H1 (cell line): ENCODE measurements at regions not wholly inside any gene's neighbourhood (a gene's known extent, or its start where the extent isn't known, plus 50 kb on each side); places are given as distances from the start of the nearest gene placed in this dataset.

ENCODE experiments used
- CTCF ChIA-PET: fragments of 300-600 bp; sonication (Branson Sonifier 250); formaldehyde crosslinking; loops from one replicate; lab custom pipeline; 2021; ENCODE audit not compliant: partially characterized antibody; lab: Charles Lee
- POLR2A ChIA-PET: fragments of 300-600 bp; sonication (Branson Sonifier 250); formaldehyde crosslinking; loops from one replicate; lab custom pipeline; 2021; ENCODE audit warnings: inconsistent platforms; ENCODE audit not compliant: partially characterized antibody; lab: Charles Lee
- DNase-seq, 2 experiments: peaks; one replicate each; pipeline versions ENCODE4 v3.0.0 to v3.0.0-alpha.2; 2010 to 2022; ENCODE audit warnings: low spot score in 2 of 2, low read depth in 1 of 2, mixed read lengths in 1 of 2
- FAIRE-seq: peaks from 2 replicates; lab custom pipeline; 2011; peaks lifted over from hg19 to GRCh38; lab: Jason Lieb, UNC
- H2AFZ ChIP-seq: 2 replicates; pipeline ENCODE4 v1.8.1; 2012; ENCODE audit warnings: low read length, inconsistent platforms
- H2AK5ac ChIP-seq: 2 replicates; pipeline ENCODE4 v1.6.1; 2013; ENCODE audit warnings: low read depth, low read length
- H2BK120ac ChIP-seq: replicated peaks from 2 replicates; pipeline ENCODE3; 2013; ENCODE audit warnings: low read depth, low read length, inconsistent platforms
- H2BK12ac ChIP-seq: 2 replicates; pipeline ENCODE4 v1.6.1; 2013; ENCODE audit warnings: low read depth, low read length
- H2BK15ac ChIP-seq: 2 replicates; pipeline ENCODE4 v1.6.1; 2013; ENCODE audit warnings: low read length
- H2BK20ac ChIP-seq: 2 replicates; pipeline ENCODE4 v1.6.1; 2013; ENCODE audit warnings: low read length
- H2BK5ac ChIP-seq: 2 replicates; pipeline ENCODE4 v1.6.1; 2013; ENCODE audit warnings: low read depth, low read length
- H3K14ac ChIP-seq: 2 replicates; pipeline ENCODE4 v1.6.1; 2013; ENCODE audit warnings: inconsistent platforms; ENCODE audit not compliant: insufficient read length
- H3K18ac ChIP-seq: 2 replicates; pipeline ENCODE4 v1.6.1; 2013; ENCODE audit warnings: low read length; ENCODE audit errors: extremely low read depth
- H3K23ac ChIP-seq: 2 replicates; pipeline ENCODE4 v1.6.1; 2013; ENCODE audit warnings: inconsistent platforms; ENCODE audit not compliant: insufficient read length
- H3K23me2 ChIP-seq: 2 replicates; pipeline ENCODE4 v1.6.1; 2013; ENCODE audit warnings: low read depth, low read length
- H3K27ac ChIP-seq: 2 replicates; pipeline ENCODE4 v1.6.1; 2011; ENCODE audit warnings: low read depth, low read length, inconsistent platforms
- H3K27me3 ChIP-seq, 4 experiments: replicated peaks in 1 of 4; 1 replicate in 1 of 4; 2 replicates in 3 of 4; pipeline versions ENCODE4 v1.6.1 to v1.8.1; 2011 to 2013; ENCODE audit warnings: low read length in 3 of 4, mild to moderate bottlenecking in 3 of 4, inconsistent platforms in 2 of 4, mixed read lengths in 2 of 4, moderate library complexity in 1 of 4; ENCODE audit not compliant: control insufficient read depth in 3 of 4, insufficient read depth in 3 of 4; ENCODE audit errors: extremely low read depth in 1 of 4
- H3K36me3 ChIP-seq, 4 experiments: 2 replicates each; pipeline versions ENCODE4 v1.6.1 to v1.8.1; 2011 to 2013; ENCODE audit warnings: mild to moderate bottlenecking in 4 of 4, low read length in 3 of 4, moderate library complexity in 2 of 4, control low read depth in 1 of 4, inconsistent platforms in 1 of 4; ENCODE audit not compliant: insufficient read depth in 4 of 4, control insufficient read depth in 2 of 4
- H3K4ac ChIP-seq: replicated peaks from 2 replicates; pipeline ENCODE3; 2013; ENCODE audit warnings: low read length, low read depth, mixed read lengths, inconsistent platforms; ENCODE audit not compliant: insufficient read length
- H3K4me1 ChIP-seq, 4 experiments: replicated peaks in 1 of 4; 1 replicate in 1 of 4; 2 replicates in 3 of 4; pipeline versions ENCODE4 v1.6.1 to v1.8.1; 2011 to 2013; ENCODE audit warnings: low read length in 3 of 4, inconsistent platforms in 2 of 4, mixed read lengths in 1 of 4; ENCODE audit not compliant: insufficient read depth in 4 of 4, control insufficient read depth in 3 of 4
- H3K4me2 ChIP-seq, 2 experiments: 2 replicates each; pipeline versions ENCODE4 v1.6.1 to v1.8.1; 2011 to 2013; ENCODE audit warnings: low read depth in 2 of 2, low read length in 2 of 2, control low read depth in 1 of 2, inconsistent platforms in 1 of 2, mild to moderate bottlenecking in 1 of 2; ENCODE audit not compliant: insufficient read depth in 1 of 2
- H3K4me3 ChIP-seq, 4 experiments: fragments of 200-600, 300-600 bp in 1 of 4; sonication (generic), shearing (Covaris generic), sonication (Bioruptor Twin) in 1 of 4; 2 replicates each; pipeline versions ENCODE4 v1.5.1 to v1.8.1; 2011 to 2016; ENCODE audit warnings: low read length in 4 of 4, low read depth in 3 of 4, control low read depth in 2 of 4, inconsistent platforms in 2 of 4, mild to moderate bottlenecking in 2 of 4, mixed read lengths in 1 of 4, moderate library complexity in 1 of 4; ENCODE audit not compliant: insufficient read depth in 2 of 4; ENCODE audit errors: extremely low read depth in 1 of 4
- H3K56ac ChIP-seq: replicated peaks from 2 replicates; pipeline ENCODE3; 2013; ENCODE audit warnings: low read depth, mild to moderate bottlenecking, mixed read lengths, low read length, inconsistent platforms; ENCODE audit not compliant: insufficient read length
- H3K79me1 ChIP-seq: 2 replicates; pipeline ENCODE4 v1.6.1; 2013; ENCODE audit warnings: low read depth, low read length, control low read depth
- H3K79me2 ChIP-seq, 2 experiments: 2 replicates each; pipeline versions ENCODE4 v1.6.1 to v1.8.1; 2012 to 2013; ENCODE audit warnings: low read length in 2 of 2, mild to moderate bottlenecking in 2 of 2, inconsistent platforms in 1 of 2; ENCODE audit not compliant: insufficient read depth in 2 of 2, control insufficient read depth in 1 of 2
- H3K9ac ChIP-seq, 4 experiments: replicated peaks in 1 of 4; 1 replicate in 1 of 4; 2 replicates in 3 of 4; pipeline versions ENCODE4 v1.6.1 to v1.8.1; 2011 to 2013; ENCODE audit warnings: low read depth in 3 of 4, low read length in 3 of 4, control low read depth in 2 of 4, mild to moderate bottlenecking in 2 of 4, moderate library complexity in 2 of 4, inconsistent platforms in 1 of 4; ENCODE audit errors: extremely low read depth in 1 of 4
- H3K9me3 ChIP-seq, 2 experiments: 2 replicates each; pipeline versions ENCODE4 v1.6.1 to v1.8.1; 2012 to 2013; ENCODE audit warnings: mild to moderate bottlenecking in 2 of 2, moderate library complexity in 2 of 2, control low read depth in 1 of 2, inconsistent platforms in 1 of 2, low read depth in 1 of 2, low read length in 1 of 2, mixed read lengths in 1 of 2; ENCODE audit not compliant: insufficient read depth in 2 of 2
- H4K20me1 ChIP-seq, 2 experiments: replicated peaks in 1 of 2; 2 replicates each; pipeline versions ENCODE3 to v1.8.1; 2011 to 2013; ENCODE audit warnings: inconsistent platforms in 2 of 2, low read length in 2 of 2, mild to moderate bottlenecking in 1 of 2; ENCODE audit not compliant: insufficient read depth in 2 of 2, control insufficient read depth in 1 of 2
- H4K5ac ChIP-seq: 2 replicates; pipeline ENCODE4 v1.6.1; 2013; ENCODE audit warnings: low read length, low read depth, mixed read lengths, inconsistent platforms; ENCODE audit not compliant: insufficient read length
- H4K8ac ChIP-seq: 2 replicates; pipeline ENCODE4 v1.8.0; 2013; ENCODE audit warnings: mild to moderate bottlenecking, moderate library complexity, low read length, inconsistent platforms; ENCODE audit not compliant: insufficient read depth; ENCODE audit errors: extremely low read depth
- H4K91ac ChIP-seq: replicated peaks from 2 replicates; pipeline ENCODE3; 2013; ENCODE audit warnings: low read length, mixed read lengths, inconsistent platforms; ENCODE audit not compliant: insufficient read length
- CTBP2 ChIP-seq: IDR thresholded peaks from 2 replicates; pipeline ENCODE4 v1.7.0; 2011; ENCODE audit warnings: borderline replicate concordance, mild to moderate bottlenecking, moderate library complexity, mixed read lengths, low read length; ENCODE audit not compliant: insufficient read depth, insufficient read length
- EP300 ChIP-seq, 2 experiments: IDR thresholded peaks; 1 replicate in 1 of 2; 2 replicates in 1 of 2; pipeline ENCODE4 v1.6.1; 2011 to 2012; ENCODE audit warnings: low read depth in 2 of 2, low read length in 2 of 2, mild to moderate bottlenecking in 2 of 2, borderline replicate concordance in 1 of 2, inconsistent platforms in 1 of 2, moderate library complexity in 1 of 2
- EZH2 ChIP-seq: fragments of 200-600 bp; sonication (generic); IDR thresholded peaks from 2 replicates; pipeline ENCODE4 v1.7.1; 2012; ENCODE audit warnings: low read depth, mild to moderate bottlenecking, moderate library complexity, low read length, inconsistent platforms; ENCODE audit not compliant: severe bottlenecking
- JUN ChIP-seq: IDR thresholded peaks from 2 replicates; pipeline ENCODE4 v1.6.1; 2011; ENCODE audit warnings: low read depth, mild to moderate bottlenecking, improper control_type of control experiment, low read length
- JUND ChIP-seq: IDR thresholded peaks from 2 replicates; pipeline ENCODE4 v1.6.1; 2011; ENCODE audit warnings: mild to moderate bottlenecking, improper control_type of control experiment, low read length
- NANOG ChIP-seq: IDR thresholded peaks from 2 replicates; pipeline ENCODE4 v1.6.1; 2011; ENCODE audit warnings: low read length, low read depth, mild to moderate bottlenecking, inconsistent platforms; ENCODE audit not compliant: insufficient read depth, poor library complexity, severe bottlenecking
- NRF1 ChIP-seq: IDR thresholded peaks from 2 replicates; pipeline ENCODE4 v1.6.1; 2011; ENCODE audit warnings: mild to moderate bottlenecking, low read depth, low read length, improper control_type of control experiment
- POU5F1 ChIP-seq: IDR thresholded peaks from 2 replicates; pipeline ENCODE4 v1.6.1; 2011; ENCODE audit warnings: low read depth, mild to moderate bottlenecking, low read length, moderate library complexity
- SIN3A ChIP-seq, 2 experiments: IDR thresholded peaks in 1 of 2; conservative IDR thresholded peaks in 1 of 2; 2 replicates each; pipeline ENCODE4 v1.6.1; 2011 to 2012; ENCODE audit warnings: low read length in 2 of 2, improper control_type of control experiment in 1 of 2, low read depth in 1 of 2, mild to moderate bottlenecking in 1 of 2
- SIRT6 ChIP-seq: IDR thresholded peaks from one replicate; pipeline ENCODE4 v1.7.1; 2012; ENCODE audit warnings: low read length, inconsistent platforms
- SIX5 ChIP-seq: IDR thresholded peaks from 2 replicates; pipeline ENCODE4 v1.6.1; 2011; ENCODE audit warnings: mild to moderate bottlenecking, low read depth, low read length
- SRF ChIP-seq: IDR thresholded peaks from 2 replicates; pipeline ENCODE4 v1.6.1; 2011; ENCODE audit warnings: mild to moderate bottlenecking, low read depth, low read length, moderate library complexity
- TAF1 ChIP-seq: IDR thresholded peaks from 2 replicates; pipeline ENCODE4 v1.6.1; 2011; ENCODE audit warnings: mild to moderate bottlenecking, low read depth, low read length
- USF2 ChIP-seq: IDR thresholded peaks from 2 replicates; pipeline ENCODE4 v1.6.1; 2011; ENCODE audit warnings: low read length, improper control_type of control experiment
- WGBS, 2 experiments: shearing (Covaris generic) in 1 of 2; methylation state at CpG; one replicate each; pipeline versions ENCODE4 v1.1.6 to v1.1.7; 2013 to 2015; ENCODE audit warnings: low lambda C conversion rate in 2 of 2, mixed read lengths in 2 of 2, inconsistent platforms in 1 of 2, low coverage in 1 of 2, missing lambda C conversion rate in 1 of 2; ENCODE audit not compliant: insufficient replicate concordance in 2 of 2, insufficient coverage in 1 of 2, insufficient read length in 1 of 2; ENCODE audit errors: extremely low coverage in 1 of 2, missing lambda C conversion rate in 1 of 2; 5-methylcytosine and 5-hydroxymethylcytosine counted together

- Histone ChIP-seq H2BK20ac (no peak overlapping the region), H3K4me2 (no peak overlapping the region), H2BK120ac (no peak overlapping the region), H3K4me3 (no peak overlapping the region), H3K27ac (no peak overlapping the region), H3K4me1 (no peaks in the 10 kb centered on the region), H3K79me1 (no peaks in the 10 kb centered on the region), H3K4ac (no peak overlapping the region), H3K27me3 (no peaks in the 10 kb centered on the region), H3K9me3 (no peaks in the 10 kb centered on the region), H2BK5ac (no peak overlapping the region), H3K9ac (no peak overlapping the region), H3K56ac (no peak overlapping the region), H2AFZ (no peak overlapping the region), H3K36me3 (no peaks in the 10 kb centered on the region), H3K14ac (no peak overlapping the region), H4K20me1 (no peaks in the 10 kb centered on the region), H3K18ac (no peak overlapping the region), H4K8ac (no peak overlapping the region), H2BK12ac (no peak overlapping the region), H2BK15ac (no peak overlapping the region), H3K23me2 (no peaks in the 10 kb centered on the region), H4K5ac (no peak overlapping the region), H3K23ac (no peak overlapping the region), H4K91ac (no peak overlapping the region), H3K79me2 (no peaks in the 10 kb centered on the region), H2AK5ac (no peak overlapping the region)
- ChIA-PET CTCF (interaction anchor here (0.6 kb wide), 1 partner anchor 1045 kb away, joined by 3 read pairs; no protein-coding TSS in a partner anchor), POLR2A (no interaction called here)
- 92% methylated on average over 10 of the region's 10 CpGs; no CpG with 5 or more reads in 1 of the 2 experiments for WGBS, 2 experiments
- FAIRE-seq, result no peak
- no peak for DNase-seq
- no peak for TF ChIP-seq SRF
- no peak for TF ChIP-seq POU5F1
- TF ChIP-seq JUND, result no peak
- no peak for TF ChIP-seq SIX5
- no peak for TF ChIP-seq USF2
- no peak for TF ChIP-seq TAF1
- TF ChIP-seq SIRT6, result no peak
- no peak for TF ChIP-seq EP300 (IDR thresholded peaks at IDR 0.05; ENCODE audit: borderline replicate concordance in 1 of 2, low read depth in 2 of 2, low read length in 2 of 2)
- TF ChIP-seq SIN3A (conservative IDR thresholded peaks at IDR 0.05 in 1 of 2, IDR thresholded peaks at IDR 0.05 in 1 of 2; ENCODE audit: low read depth in 1 of 2, low read length in 2 of 2), result no peak
- TF ChIP-seq EZH2, result no peak
- no peak for TF ChIP-seq JUN
- TF ChIP-seq NRF1, result no peak
- TF ChIP-seq CTBP2, result no peak
- no peak for TF ChIP-seq NANOG
Observed at GRCh38 chr1:208841436-208841835, 597.3 kb upstream of the PLXNA2 start.
